Suprapubic skin (tissue), 4 donors: ENCODE measurements at regions not wholly inside any gene's neighbourhood (a gene's known extent, or its start where the extent isn't known, plus 50 kb on each side); places are given as distances from the start of the nearest gene placed in this dataset.

Source experiments
- DNase-seq, 2 donors: peaks; one replicate each; pipeline ENCODE4 v3.0.0-alpha.2; 2019; ENCODE audit warnings: low spot score in 2 of 2
- H3K27ac ChIP-seq: fragments of 200-600 bp; sonication (generic); one replicate; pipeline ENCODE4 v1.5.1; 2019
- H3K27me3 ChIP-seq: fragments of 200-600 bp; sonication (generic); one replicate; pipeline ENCODE4 v1.5.1; 2019
- H3K36me3 ChIP-seq: fragments of 200-600 bp; sonication (generic); one replicate; pipeline ENCODE4 v1.5.1; 2019
- H3K4me1 ChIP-seq: fragments of 200-600 bp; sonication (generic); one replicate; pipeline ENCODE4 v1.5.1; 2019
- H3K4me3 ChIP-seq: fragments of 200-600 bp; sonication (generic); one replicate; pipeline ENCODE4 v1.5.1; 2019; ENCODE audit warnings: mild to moderate bottlenecking
- H3K9me3 ChIP-seq: fragments of 200-600 bp; sonication (generic); one replicate; pipeline ENCODE4 v1.5.1; 2019
- CTCF ChIP-seq, 2 donors: fragments of 200-600 bp in 1 of 2; fragments of 450-650 bp in 1 of 2; sonication (generic) in 1 of 2; IDR thresholded peaks; one replicate each; pipeline ENCODE4 v1.5.1; 2016 to 2019; ENCODE audit warnings: antibody characterized with exemption in 2 of 2, mild to moderate bottlenecking in 1 of 2, moderate library complexity in 1 of 2
- EP300 ChIP-seq: sonication (generic); formaldehyde crosslinking; IDR thresholded peaks from one replicate; pipeline ENCODE4 v1.6.1; 2017; ENCODE audit warnings: antibody characterized with exemption
- POLR2A ChIP-seq, 2 donors: fragments of 450-650 bp; IDR thresholded peaks; one replicate each; pipeline ENCODE4 v1.6.1; 2017; ENCODE audit warnings: antibody characterized with exemption in 2 of 2, mild to moderate bottlenecking in 2 of 2, moderate library complexity in 2 of 2
- POLR2AphosphoS5 ChIP-seq, 3 donors: sonication (generic); formaldehyde crosslinking; IDR thresholded peaks; one replicate each; pipeline ENCODE4 v1.6.1; 2017; ENCODE audit warnings: antibody characterized with exemption in 3 of 3
- WGBS: methylation state at CpG from one replicate; pipeline ENCODE4 v1.1.5; 2018; 5-methylcytosine and 5-hydroxymethylcytosine counted together

GRCh38 chr5:57834829-57835608 is 352.4 kb upstream of the ACTBL2 start:
- Histone ChIP-seq H3K27me3 (no peaks in the 10 kb centered on the region), H3K36me3 (no peaks in the 10 kb centered on the region), H3K4me1 (peaks cover 10% of the 10 kb centered on the region), H3K4me3 (no peak overlapping the region), H3K9me3 (no peaks in the 10 kb centered on the region), H3K27ac (no peak overlapping the region)
- no peak for DNase-seq
- 61% methylated on average over 6 of the region's 6 CpGs for WGBS
- no peak for TF ChIP-seq POLR2A (IDR thresholded peaks at IDR 0.05)
- TF ChIP-seq CTCF (IDR thresholded peaks at IDR 0.05), result no peak
- TF ChIP-seq EP300, result no peak
- no peak for TF ChIP-seq POLR2AphosphoS5 (IDR thresholded peaks at IDR 0.05)

- no peaks in the 10 kb centered on the region for H3K36me3 ChIP-seq
Observed at GRCh38 chr5:57833489-57833888, 350.9 kb upstream of the ACTBL2 start.

GRCh38 chr5:57832875-57833274 is 350.3 kb upstream of the ACTBL2 start:
- Histone ChIP-seq H3K36me3 (no peaks in the 10 kb centered on the region), H3K4me1 (peaks cover 10% of the 10 kb centered on the region), H3K27me3 (no peaks in the 10 kb centered on the region), H3K27ac (no peak overlapping the region), H3K4me3 (no peak overlapping the region), H3K9me3 (no peaks in the 10 kb centered on the region)
- 37% methylated on average over 2 of the region's 2 CpGs for WGBS
- TF ChIP-seq EP300, result no peak
- TF ChIP-seq POLR2AphosphoS5 (IDR thresholded peaks at IDR 0.05), result no peak
- TF ChIP-seq CTCF (IDR thresholded peaks at IDR 0.05), result no peak
- no peak for TF ChIP-seq POLR2A (IDR thresholded peaks at IDR 0.05)
- no peak for DNase-seq

More at GRCh38 chr5:57833489-57833888, 350.9 kb upstream of the ACTBL2 start:
- no peak for DNase-seq
- Histone ChIP-seq H3K4me3 (no peak overlapping the region), H3K9me3 (no peaks in the 10 kb centered on the region), H3K4me1 (peaks cover 10% of the 10 kb centered on the region), H3K27ac (no peak overlapping the region), H3K27me3 (no peaks in the 10 kb centered on the region)
- WGBS, result 82% methylated on average over 4 of the region's 4 CpGs
- TF ChIP-seq CTCF (IDR thresholded peaks at IDR 0.05) (no peak), POLR2A (IDR thresholded peaks at IDR 0.05) (no peak), POLR2AphosphoS5 (IDR thresholded peaks at IDR 0.05) (no peak), EP300 (no peak)

- 95% methylated on average over 2 of the region's 2 CpGs for WGBS
- no peak overlapping the region for H3K4me3 ChIP-seq
Observed at GRCh38 chr5:57831932-57832331, 349.3 kb upstream of the ACTBL2 start.

More at GRCh38 chr5:57831932-57832331, 349.3 kb upstream of the ACTBL2 start:
- DNase-seq, result no peak
- no peaks in the 10 kb centered on the region for H3K27me3 ChIP-seq
- TF ChIP-seq EP300, result no peak
- TF ChIP-seq POLR2A (IDR thresholded peaks at IDR 0.05), result no peak
- TF ChIP-seq POLR2AphosphoS5 (IDR thresholded peaks at IDR 0.05), result no peak
- TF ChIP-seq CTCF (IDR thresholded peaks at IDR 0.05), result no peak
- H3K4me1 ChIP-seq, result peaks cover 10% of the 10 kb centered on the region
- no peaks in the 10 kb centered on the region for H3K9me3 ChIP-seq
- no peaks in the 10 kb centered on the region for H3K36me3 ChIP-seq
- no peak overlapping the region for H3K27ac ChIP-seq
